Effector memory CD4-positive, alpha-beta T cell (primary cell): ENCODE measurements at regions not wholly inside any gene's neighbourhood (a gene's known extent, or its start where the extent isn't known, plus 50 kb on each side); places are given as distances from the start of the nearest gene placed in this dataset.

Experiments
- DNase-seq, 3 donors: peaks; one replicate each; pipeline ENCODE4 v3.0.0-alpha.2; 2020
- H3K27ac ChIP-seq: 2 replicates; pipeline ENCODE4 v1.7.0; 2013; ENCODE audit warnings: mild to moderate bottlenecking, low read length, moderate library complexity; ENCODE audit not compliant: insufficient read depth, poor library complexity, severe bottlenecking
- H3K27me3 ChIP-seq: replicated peaks from 2 replicates; pipeline ENCODE4 v1.7.0; 2013; ENCODE audit warnings: mild to moderate bottlenecking, low read length; ENCODE audit not compliant: insufficient read depth, control insufficient read depth, poor library complexity, severe bottlenecking
- H3K36me3 ChIP-seq: 2 replicates; pipeline ENCODE4 v1.7.0; 2013; ENCODE audit warnings: mild to moderate bottlenecking, low read length, moderate library complexity; ENCODE audit not compliant: control insufficient read depth, insufficient read depth
- H3K4me1 ChIP-seq: 2 replicates; pipeline ENCODE4 v1.7.0; 2013; ENCODE audit warnings: low read length, mild to moderate bottlenecking; ENCODE audit not compliant: control insufficient read depth, insufficient read depth, poor library complexity, severe bottlenecking
- H3K4me3 ChIP-seq: 2 replicates; pipeline ENCODE4 v1.7.0; 2013; ENCODE audit warnings: low read length, low read depth, mild to moderate bottlenecking; ENCODE audit not compliant: insufficient read depth, poor library complexity, severe bottlenecking
- H3K9me3 ChIP-seq: 2 replicates; pipeline ENCODE4 v1.7.0; 2013; ENCODE audit warnings: mild to moderate bottlenecking, low read length, moderate library complexity; ENCODE audit not compliant: control insufficient read depth

GRCh38 chr7:25859412-25860274 is 292.4 kb upstream of the NFE2L3 start:
- DNase-seq = no peak
- Histone ChIP-seq H3K4me1 (peaks cover 24% of the 10 kb centered on the region), H3K9me3 (peaks cover 12% of the 10 kb centered on the region), H3K36me3 (no peaks in the 10 kb centered on the region), H3K27me3 (peaks cover 87% of the 10 kb centered on the region), H3K4me3 (no peak overlapping the region), H3K27ac (no peak overlapping the region)

- H3K4me3 ChIP-seq = no peak overlapping the region
- no peak for DNase-seq
Measured at GRCh38 chr7:25860275-25861163, 291.5 kb upstream of the NFE2L3 start.

GRCh38 chr7:25861164-25861496 is 290.9 kb upstream of the NFE2L3 start:
- DNase-seq = no peak
- H3K36me3 ChIP-seq = no peaks in the 10 kb centered on the region
- peaks cover 21% of the 10 kb centered on the region for H3K4me1 ChIP-seq
- H3K9me3 ChIP-seq = peaks cover 9% of the 10 kb centered on the region
- H3K27me3 ChIP-seq = peaks cover 85% of the 10 kb centered on the region
- no peak overlapping the region for H3K27ac ChIP-seq
- no peak overlapping the region for H3K4me3 ChIP-seq

More at GRCh38 chr7:25860275-25861163, 291.5 kb upstream of the NFE2L3 start:
- H3K9me3 ChIP-seq = peaks cover 12% of the 10 kb centered on the region
- peaks cover 86% of the 10 kb centered on the region for H3K27me3 ChIP-seq
- no peaks in the 10 kb centered on the region for H3K36me3 ChIP-seq
- peaks cover 22% of the 10 kb centered on the region for H3K4me1 ChIP-seq
- H3K27ac ChIP-seq = no peak overlapping the region

DNA sequence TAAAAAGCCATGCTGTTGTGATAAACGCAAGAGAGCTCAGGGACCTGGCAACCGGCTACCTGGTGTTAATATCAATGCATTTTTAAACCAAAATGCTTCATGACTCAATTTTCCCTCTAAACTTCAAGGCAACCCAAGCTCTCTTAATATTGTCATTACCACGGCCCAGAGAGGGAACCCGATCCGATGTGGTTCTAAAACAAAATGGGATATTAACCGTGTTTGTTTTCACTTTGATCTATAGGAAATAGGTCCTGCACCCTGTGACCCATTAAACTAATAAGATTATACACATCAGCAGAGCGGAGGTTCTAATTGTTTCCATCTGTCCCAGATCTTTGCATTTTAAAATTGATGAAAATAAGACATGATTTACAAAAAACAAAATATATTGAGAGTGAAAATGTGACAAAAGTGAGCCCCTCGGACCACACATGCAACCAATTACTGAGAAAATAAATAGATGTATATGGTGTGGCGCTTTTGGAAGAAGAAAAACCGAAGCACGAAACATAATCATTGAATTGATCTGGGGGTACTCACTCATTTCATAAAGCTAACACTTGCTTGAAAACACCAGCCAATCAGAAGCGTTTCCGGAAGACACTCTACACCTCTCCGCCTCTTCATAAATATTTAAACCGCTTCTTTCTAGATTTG is 290.3 kb upstream of the NFE2L3 start:
- Histone ChIP-seq H3K27ac (no peak overlapping the region), H3K4me1 (peaks cover 15% of the 10 kb centered on the region), H3K4me3 (peak overlapping the region; percentile 3), H3K36me3 (no peaks in the 10 kb centered on the region), H3K27me3 (peaks cover 85% of the 10 kb centered on the region), H3K9me3 (peaks cover 9% of the 10 kb centered on the region)
- no peak for DNase-seq

DNA sequence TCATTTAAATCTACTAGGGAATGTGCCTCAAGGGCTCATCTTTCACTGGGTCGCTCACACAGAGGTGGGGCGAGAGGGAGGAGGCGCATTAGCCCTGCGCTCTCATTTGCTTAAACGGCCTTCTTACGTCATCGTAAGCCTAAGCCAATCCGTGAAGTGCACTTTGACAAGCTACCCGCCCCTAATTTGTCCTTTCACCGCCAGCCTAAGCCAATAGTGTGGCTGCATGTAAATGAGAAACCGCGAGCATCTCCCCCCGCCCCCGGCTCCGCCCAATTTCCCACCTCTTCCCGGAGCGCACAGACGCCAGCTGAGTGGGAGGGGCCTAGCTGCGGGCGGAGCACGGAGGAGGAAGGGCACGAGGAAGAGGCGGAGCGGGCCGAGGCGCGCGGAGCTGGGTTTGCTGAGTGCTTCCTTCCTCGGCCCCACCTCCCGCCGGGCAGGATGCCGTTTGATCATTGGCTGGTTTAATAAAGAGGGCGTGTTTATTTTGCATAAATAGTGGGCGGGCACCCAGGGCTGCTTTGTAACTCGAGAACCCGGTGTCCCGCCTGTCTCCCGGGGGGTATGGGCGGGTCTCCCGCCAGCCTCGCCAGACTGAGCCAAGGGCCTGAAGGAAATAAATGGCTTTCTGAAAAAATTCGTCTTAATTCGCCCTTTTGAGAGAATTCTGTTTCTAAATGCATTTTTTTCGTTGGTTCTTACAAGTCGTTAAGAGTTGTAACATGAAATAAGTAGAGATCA is 289.6 kb upstream of the NFE2L3 start:
- DNase-seq = peak; percentile 61 to 65 (median 65)
- Histone ChIP-seq H3K4me1 (peaks cover 9% of the 10 kb centered on the region), H3K27ac (no peak overlapping the region), H3K4me3 (peak overlapping the region; percentile 3), H3K9me3 (peaks cover 6% of the 10 kb centered on the region), H3K27me3 (peaks cover 85% of the 10 kb centered on the region), H3K36me3 (no peaks in the 10 kb centered on the region)

- no peak overlapping the region for H3K27ac ChIP-seq
- no peaks in the 10 kb centered on the region for H3K36me3 ChIP-seq
- peaks cover 84% of the 10 kb centered on the region for H3K27me3 ChIP-seq
- no peak overlapping the region for H3K4me3 ChIP-seq
- H3K4me1 ChIP-seq = peaks cover 9% of the 10 kb centered on the region
- H3K9me3 ChIP-seq = peaks cover 6% of the 10 kb centered on the region
- no peak for DNase-seq
Measured at GRCh38 chr7:25863005-25863728, 288.8 kb upstream of the NFE2L3 start.

DNA sequence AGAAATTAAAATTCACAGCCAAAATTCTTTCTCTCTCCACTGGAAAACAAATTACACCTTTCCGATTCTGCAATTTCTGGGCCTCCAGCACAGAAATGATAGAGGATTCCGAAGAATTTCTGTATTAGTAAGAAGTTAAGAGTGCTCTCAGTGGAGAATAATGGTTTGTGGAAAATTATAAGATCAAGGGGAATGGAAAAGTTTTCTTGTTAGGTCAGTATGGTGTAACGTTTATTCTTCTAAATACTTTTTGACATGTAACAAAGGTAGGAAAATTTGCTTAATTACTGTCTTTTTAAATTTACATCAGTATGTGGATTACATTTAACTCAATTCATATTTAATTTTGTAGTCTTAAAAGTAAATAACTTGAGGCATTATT is 288.3 kb upstream of the NFE2L3 start:
- Histone ChIP-seq H3K27ac (no peak overlapping the region), H3K27me3 (peaks cover 83% of the 10 kb centered on the region), H3K4me1 (peaks cover 9% of the 10 kb centered on the region), H3K9me3 (peaks cover 6% of the 10 kb centered on the region), H3K36me3 (no peaks in the 10 kb centered on the region), H3K4me3 (no peak overlapping the region)
- no peak for DNase-seq

DNA sequence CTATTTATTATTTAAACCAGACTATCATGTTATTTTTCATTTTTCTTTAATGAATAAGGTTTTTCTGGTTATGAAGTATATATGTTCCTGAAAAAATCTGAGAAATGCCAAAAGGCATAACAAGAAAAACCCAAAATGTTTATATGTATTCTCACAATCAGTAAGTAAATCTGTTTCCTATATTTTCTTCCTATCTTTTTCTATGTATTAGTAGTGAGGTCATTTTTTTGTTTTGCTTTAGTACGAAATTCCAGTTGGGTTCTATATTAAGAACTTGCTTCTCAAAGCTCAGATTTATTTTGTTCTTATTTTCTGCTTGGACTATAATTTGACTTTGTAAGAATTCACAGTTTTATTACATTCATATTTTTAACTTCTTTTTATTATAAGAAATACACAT is 287.5 kb upstream of the NFE2L3 start:
- Histone ChIP-seq H3K4me3 (no peak overlapping the region), H3K9me3 (peaks cover 6% of the 10 kb centered on the region), H3K4me1 (peaks cover 9% of the 10 kb centered on the region), H3K36me3 (no peaks in the 10 kb centered on the region), H3K27ac (no peak overlapping the region), H3K27me3 (peaks cover 75% of the 10 kb centered on the region)
- DNase-seq = no peak
